ENCODE measurements at regions not wholly inside any gene's neighbourhood (a gene's known extent, or its start where the extent isn't known, plus 50 kb on each side); places are given as distances from the start of the nearest gene placed in this dataset.

DNA sequence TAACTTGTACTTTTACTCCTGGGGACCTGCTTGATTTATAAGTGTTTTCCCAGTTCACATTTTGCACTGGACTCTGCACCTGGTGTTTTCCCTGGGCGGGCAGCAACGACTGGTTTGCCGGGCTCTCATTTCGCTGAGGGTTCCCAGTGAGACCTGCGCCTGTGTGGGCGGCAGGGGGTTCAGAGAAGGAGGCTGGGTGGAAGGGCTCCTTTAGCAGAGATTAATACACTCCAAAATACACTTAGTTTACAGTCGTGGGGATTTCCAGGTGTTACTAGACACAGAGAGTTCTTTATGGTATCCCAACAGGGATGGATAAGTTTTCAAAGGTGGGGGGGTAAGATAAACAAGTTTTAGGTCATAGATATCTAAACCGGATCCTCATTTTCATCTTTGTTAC, 53.0 kb upstream of the SHISA3 start:
- DNase-seq (no peak), ATAC-seq (ENCODE audit: low read depth) (no peak)
- Histone ChIP-seq H3K14ac (replicated peaks; ENCODE audit: low read depth, low read length) (no peak overlapping the region), H3K4ac (ENCODE audit: low read depth, low read length) (no peak overlapping the region), H2BK20ac (ENCODE audit: low read depth, low read length) (no peak overlapping the region), H4K5ac (ENCODE audit: low read depth, low read length) (no peak overlapping the region), H4K91ac (ENCODE audit: insufficient read depth, low read depth, low read length) (no peak overlapping the region), H3K9ac (ENCODE audit: low read depth, low read length) (no peak overlapping the region), H3K23ac (ENCODE audit: low read depth, low read length) (no peak overlapping the region), H3K79me1 (ENCODE audit: low read depth in 1 of 2, low read length in 2 of 2) (no peaks in the 10 kb centered on the region), H3K27ac (ENCODE audit: insufficient read depth, low read length) (no peak overlapping the region), H3K36me3 (ENCODE audit: control insufficient read depth, insufficient read depth, low read length) (no peaks in the 10 kb centered on the region), H2AK9ac (replicated peaks; ENCODE audit: low read depth, low read length, poor library complexity) (no peak overlapping the region), H3K9me3 (ENCODE audit: control insufficient read depth, insufficient read depth, low read length) (no peaks in the 10 kb centered on the region), H2AK5ac (ENCODE audit: low read depth, low read length) (no peak overlapping the region), H2BK120ac (ENCODE audit: low read depth, low read length) (no peak overlapping the region), H3K4me2 (ENCODE audit: low read depth, low read length) (no peak overlapping the region), H2AFZ (replicated peaks; ENCODE audit: low read length, poor library complexity) (no peak overlapping the region), H2BK15ac (ENCODE audit: low read depth, low read length) (no peak overlapping the region), H3K27me3 (ENCODE audit: control insufficient read depth, insufficient read depth, low read length) (no peaks in the 10 kb centered on the region), H3K56ac (ENCODE audit: extremely low read depth, insufficient read depth, low read length) (no peak overlapping the region), H3K18ac (ENCODE audit: low read depth, low read length) (no peak overlapping the region), H4K8ac (ENCODE audit: low read depth in 2 of 2, low read length in 2 of 2) (no peak overlapping the region), H3K4me3 (ENCODE audit: insufficient read depth, low read depth, low read length) (no peak overlapping the region), H3K9me1 (ENCODE audit: insufficient read depth, low read length) (no peaks in the 10 kb centered on the region), H3K4me1 (ENCODE audit: control insufficient read depth, insufficient read depth, low read length) (peaks cover 7% of the 10 kb centered on the region), H4K20me1 (ENCODE audit: insufficient read depth, low read length) (no peaks in the 10 kb centered on the region), H2BK5ac (ENCODE audit: low read depth, low read length, poor library complexity, severe bottlenecking) (no peak overlapping the region)
- WGBS, 2 experiments (ENCODE audit: extremely low coverage in 2 of 2, insufficient read length in 1 of 2) = no CpG with 5 or more reads among the region's 8 CpGs
- POLR2A ChIA-PET (ENCODE audit: unreplicated experiment) = no interaction called here
- CTCF ChIA-PET = no interaction called here
- dilution Hi-C loops (cut with HindIII; ENCODE audit: low sequenced_read_pairs, unreplicated experiment) = no loop called here
- in situ Hi-C loops (cut with MboI; ENCODE audit: low sequenced_read_pairs) = no loop called here
- intact Hi-C loops (cut with micrococcal nuclease) = no loop called here
- no TSS peak for BruUV-seq (replicated peaks)
- TF ChIP-seq CHD1 (IDR thresholded peaks at IDR 0.05; ENCODE audit: low read depth, low read length) = no peak
- no peak for TF ChIP-seq MXI1 (IDR thresholded peaks at IDR 0.05; ENCODE audit: borderline replicate concordance, low read depth, low read length)
- TF ChIP-seq RCOR1 (IDR thresholded peaks at IDR 0.05; ENCODE audit: insufficient replicate concordance, low read length) = no peak
- no peak for TF ChIP-seq ELK1 (IDR thresholded peaks at IDR 0.05; ENCODE audit: borderline replicate concordance, low read depth, low read length)

All from IMR-90 (cell line).